ENCODE measurements at regions not wholly inside any gene's neighbourhood (a gene's known extent, or its start where the extent isn't known, plus 50 kb on each side); places are given as distances from the start of the nearest gene placed in this dataset.

- no peaks in the 10 kb centered on the region for H3K9me3 ChIP-seq
- H3K36me3 ChIP-seq, result no peaks in the 10 kb centered on the region
- H3K27ac ChIP-seq, result peak overlapping the region in 6 of 8 donors; percentile 23 to 72 (median 70)
- TF ChIP-seq POLR2A (IDR thresholded peaks at IDR 0.05) (no peak), POLR2AphosphoS5 (IDR thresholded peaks at IDR 0.05) (no peak), CTCF (IDR thresholded peaks at IDR 0.05 in 8 of 11, conservative IDR thresholded peaks at IDR 0.05 in 3 of 11) (no peak)
- 30 to 87% (median 46%) methylated on average over 1 of the region's 1 CpG for WGBS, 5 donors
- no peaks in the 10 kb centered on the region for H3K27me3 ChIP-seq (replicated peaks in 1 of 7)
- no peak overlapping the region for H3K4me3 ChIP-seq
- intact Hi-C loops (cut with DNase I; ENCODE audit: low total_unique reads), result no loop called here
- peaks cover 0 to 15% (median 4%) of the 10 kb centered on the region in 6 donors for H3K4me1 ChIP-seq
- DNase-seq, result no peak
Measured at GRCh38 chr10:7029672-7030071, 381.2 kb downstream of the SFMBT2 start.

GRCh38 chr10:7028809-7029166 lies 382.0 kb downstream of the SFMBT2 start:
- H3K27ac ChIP-seq, result peak overlapping the region in 7 of 8 donors; percentile 21 to 72 (median 69)

GRCh38 chr10:7027913-7028808 lies 382.7 kb downstream of the SFMBT2 start:
- DNase-seq, result no peak
- H3K27ac ChIP-seq, result peak overlapping the region in 7 of 8 donors; percentile 21 to 72 (median 69)
- WGBS, 5 donors, result 73 to 80% (median 74%) methylated on average over 7 of the region's 7 CpGs
- intact Hi-C loops (cut with DNase I; ENCODE audit: low total_unique reads), result no loop called here
- peaks cover 0 to 15% (median 2%) of the 10 kb centered on the region in 6 donors for H3K4me1 ChIP-seq
- H3K4me3 ChIP-seq, result no peak overlapping the region
- peaks cover 0 to 3% (median 0%) of the 10 kb centered on the region in 8 donors for H3K9me3 ChIP-seq
- no peaks in the 10 kb centered on the region for H3K36me3 ChIP-seq
- no peaks in the 10 kb centered on the region for H3K27me3 ChIP-seq (replicated peaks in 1 of 7)
- no peak for TF ChIP-seq POLR2AphosphoS5 (IDR thresholded peaks at IDR 0.05)
- no peak for TF ChIP-seq CTCF (IDR thresholded peaks at IDR 0.05 in 8 of 11, conservative IDR thresholded peaks at IDR 0.05 in 3 of 11)
- no peak for TF ChIP-seq POLR2A (IDR thresholded peaks at IDR 0.05)

More at GRCh38 chr10:7028809-7029166, 382.0 kb downstream of the SFMBT2 start:
- Histone ChIP-seq H3K36me3 (no peaks in the 10 kb centered on the region), H3K4me1 (peaks cover 0 to 15% (median 2%) of the 10 kb centered on the region in 6 donors), H3K27me3 (replicated peaks in 1 of 7) (no peaks in the 10 kb centered on the region), H3K9me3 (no peaks in the 10 kb centered on the region), H3K4me3 (no peak overlapping the region)
- TF ChIP-seq POLR2A (IDR thresholded peaks at IDR 0.05) (no peak), POLR2AphosphoS5 (IDR thresholded peaks at IDR 0.05) (no peak), CTCF (IDR thresholded peaks at IDR 0.05 in 8 of 11, conservative IDR thresholded peaks at IDR 0.05 in 3 of 11) (no peak)
- intact Hi-C loops (cut with DNase I; ENCODE audit: low total_unique reads), result no loop called here
- DNase-seq, result no peak
- WGBS, 5 donors, result 67 to 86% (median 81%) methylated on average over 1 of the region's 1 CpG

- no peaks in the 10 kb centered on the region for H3K36me3 ChIP-seq
- H3K27me3 ChIP-seq (replicated peaks in 1 of 7), result no peaks in the 10 kb centered on the region
- H3K4me1 ChIP-seq, result peaks cover 0 to 15% (median 2%) of the 10 kb centered on the region in 6 donors
- H3K27ac ChIP-seq, result peak overlapping the region in 4 of 8 donors; percentile 54 to 72 (median 71)
- 70 to 85% (median 75%) methylated on average over 4 of the region's 4 CpGs for WGBS, 5 donors
- H3K4me3 ChIP-seq, result no peak overlapping the region
- TF ChIP-seq POLR2AphosphoS5 (IDR thresholded peaks at IDR 0.05) (no peak), POLR2A (IDR thresholded peaks at IDR 0.05) (no peak), CTCF (IDR thresholded peaks at IDR 0.05 in 8 of 11, conservative IDR thresholded peaks at IDR 0.05 in 3 of 11) (no peak)
- no peak for DNase-seq
- H3K9me3 ChIP-seq, result peaks cover 0 to 8% (median 0%) of the 10 kb centered on the region in 8 donors
- intact Hi-C loops (cut with DNase I; ENCODE audit: low total_unique reads), result no loop called here
Measured at GRCh38 chr10:7027237-7027912, 383.5 kb downstream of the SFMBT2 start.
